ENCODE measurements at regions not wholly inside any gene's neighbourhood (a gene's known extent, or its start where the extent isn't known, plus 50 kb on each side); places are given as distances from the start of the nearest gene placed in this dataset.
A peak's percentile ranks its signal among the peaks of the same experiment; 100 is the strongest.

- H3K27me3 Mint-ChIP-seq (ENCODE audit: unreplicated experiment) = no peaks in the 10 kb centered on the region
- no peaks in the 10 kb centered on the region for H3K36me3 Mint-ChIP-seq (ENCODE audit: low read depth, unreplicated experiment)
- TF ChIP-seq CTCF (IDR thresholded peaks at IDR 0.05; ENCODE audit: unreplicated experiment) = no peak
- H3K27ac Mint-ChIP-seq (ENCODE audit: unreplicated experiment) = peak overlapping the region; percentile 96
- no peak overlapping the region for H3K4me3 Mint-ChIP-seq (ENCODE audit: unreplicated experiment)
- H3K9me3 Mint-ChIP-seq (ENCODE audit: unreplicated experiment) = no peaks in the 10 kb centered on the region
- peaks cover 7% of the 10 kb centered on the region for H3K4me1 Mint-ChIP-seq (ENCODE audit: unreplicated experiment)
- no peak for DNase-seq (ENCODE audit: low spot score)
These were observed 52.6 kb upstream of the RC3H1 start for GRCh38 chr1:174074757-174075156.

- Mint-ChIP-seq H3K36me3 (ENCODE audit: low read depth, unreplicated experiment) (no peaks in the 10 kb centered on the region), H3K9me3 (ENCODE audit: unreplicated experiment) (no peaks in the 10 kb centered on the region), H3K27ac (ENCODE audit: unreplicated experiment) (no peak overlapping the region), H3K4me3 (ENCODE audit: unreplicated experiment) (no peak overlapping the region), H3K4me1 (ENCODE audit: unreplicated experiment) (peaks cover 7% of the 10 kb centered on the region), H3K27me3 (ENCODE audit: unreplicated experiment) (no peaks in the 10 kb centered on the region)
- no peak for DNase-seq (ENCODE audit: low spot score)
- no peak for TF ChIP-seq CTCF (IDR thresholded peaks at IDR 0.05; ENCODE audit: unreplicated experiment)
These were observed 50.4 kb upstream of the RC3H1 start for GRCh38 chr1:174072581-174072980.
